ENCODE measurements at regions not wholly inside any gene's neighbourhood (a gene's known extent, or its start where the extent isn't known, plus 50 kb on each side); places are given as distances from the start of the nearest gene placed in this dataset.

GRCh38 chr17:72185564-72185963 is 64.7 kb downstream of the SOX9 start:
- ATAC-seq (ENCODE audit: low read depth in 2 of 2), result no peak
- Histone ChIP-seq H3K27ac (ENCODE audit: insufficient read depth, low read length, poor library complexity, severe bottlenecking) (no peak overlapping the region), H3K4me3 (ENCODE audit: low read depth, low read length) (no peak overlapping the region), H3K36me3 (ENCODE audit: control insufficient read depth, insufficient read depth, low read length) (no peaks in the 10 kb centered on the region), H3K27me3 (ENCODE audit: control insufficient read depth, insufficient read depth, low read length) (no peaks in the 10 kb centered on the region), H3K9me3 (ENCODE audit: control insufficient read depth in 2 of 2, low read length in 2 of 2) (no peaks in the 10 kb centered on the region), H3K4me1 (ENCODE audit: control insufficient read depth, insufficient read depth, low read length, poor library complexity, severe bottlenecking) (no peaks in the 10 kb centered on the region)
- Mint-ChIP-seq H3K4me3 (no peak overlapping the region), H3K27me3 (no peaks in the 10 kb centered on the region), H3K9me3 (peaks cover 0 to 8% (median 4%) of the 10 kb centered on the region in 7 donors), H3K27ac (no peak overlapping the region), H3K4me1 (no peaks in the 10 kb centered on the region), H3K36me3 (no peaks in the 10 kb centered on the region)
- no peak for DNase-seq

DNA sequence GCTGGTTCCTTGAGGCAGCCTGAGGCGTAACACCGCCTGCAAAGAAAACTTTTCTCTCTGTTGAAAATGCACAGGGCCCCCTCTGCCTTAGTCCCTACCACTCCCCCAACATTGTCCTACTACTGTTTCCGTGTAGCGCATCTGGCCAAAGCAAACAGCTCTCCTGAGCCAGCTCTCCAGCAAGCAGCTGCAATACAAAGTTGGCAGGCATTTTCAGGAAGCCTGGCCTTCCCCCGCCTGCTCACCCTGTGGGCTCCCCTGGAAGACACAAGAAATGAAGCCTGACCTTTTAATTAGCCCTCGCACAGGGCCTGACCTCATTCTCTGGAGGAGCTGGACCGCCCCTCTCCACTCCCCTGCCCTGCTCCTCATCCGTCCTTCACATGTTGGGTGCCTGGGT is 66.7 kb downstream of the SOX9 start:
- Histone ChIP-seq H3K36me3 (ENCODE audit: control insufficient read depth, insufficient read depth, low read length) (no peaks in the 10 kb centered on the region), H3K4me1 (ENCODE audit: control insufficient read depth, insufficient read depth, low read length, poor library complexity, severe bottlenecking) (no peaks in the 10 kb centered on the region), H3K27me3 (ENCODE audit: control insufficient read depth, insufficient read depth, low read length) (no peaks in the 10 kb centered on the region), H3K27ac (ENCODE audit: insufficient read depth, low read length, poor library complexity, severe bottlenecking) (no peak overlapping the region), H3K9me3 (ENCODE audit: control insufficient read depth in 2 of 2, low read length in 2 of 2) (no peaks in the 10 kb centered on the region), H3K4me3 (ENCODE audit: low read depth, low read length) (no peak overlapping the region)
- Mint-ChIP-seq H3K9me3 (peaks cover 0 to 6% (median 3%) of the 10 kb centered on the region in 7 donors), H3K27ac (no peak overlapping the region), H3K4me1 (no peaks in the 10 kb centered on the region), H3K27me3 (no peaks in the 10 kb centered on the region), H3K36me3 (no peaks in the 10 kb centered on the region), H3K4me3 (no peak overlapping the region)
- DNase-seq, result no peak
- no peak for ATAC-seq (ENCODE audit: low read depth in 2 of 2)

DNA sequence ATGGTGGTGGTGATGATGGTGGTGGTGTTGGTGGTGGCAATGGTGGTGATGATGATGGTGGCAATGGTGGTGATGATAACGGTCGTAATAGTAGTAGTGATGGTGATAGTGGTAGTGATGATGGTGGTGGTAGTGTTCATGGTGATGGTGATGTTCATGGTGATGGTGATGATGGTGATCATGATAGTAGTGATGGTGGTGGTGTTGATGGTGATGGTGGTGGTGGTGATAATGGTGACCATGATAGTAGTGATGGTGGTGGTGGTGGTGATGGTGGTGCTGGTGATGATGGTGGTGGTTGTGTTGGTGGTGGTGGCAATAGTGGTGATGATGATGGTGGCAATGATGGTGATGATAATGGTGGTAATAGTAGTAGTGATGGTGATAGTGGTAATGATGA is 68.0 kb downstream of the SOX9 start:
- Histone ChIP-seq H3K9me3 (ENCODE audit: control insufficient read depth in 2 of 2, low read length in 2 of 2) (no peaks in the 10 kb centered on the region), H3K4me3 (ENCODE audit: low read depth, low read length) (no peak overlapping the region), H3K4me1 (ENCODE audit: control insufficient read depth, insufficient read depth, low read length, poor library complexity, severe bottlenecking) (no peaks in the 10 kb centered on the region), H3K27me3 (ENCODE audit: control insufficient read depth, insufficient read depth, low read length) (no peaks in the 10 kb centered on the region), H3K27ac (ENCODE audit: insufficient read depth, low read length, poor library complexity, severe bottlenecking) (no peak overlapping the region), H3K36me3 (ENCODE audit: control insufficient read depth, insufficient read depth, low read length) (no peaks in the 10 kb centered on the region)
- no peak overlapping the region for H3K4me3 Mint-ChIP-seq
- no peaks in the 10 kb centered on the region for H3K4me1 Mint-ChIP-seq
- no peak for ATAC-seq (ENCODE audit: low read depth in 2 of 2)
- no peaks in the 10 kb centered on the region for H3K36me3 Mint-ChIP-seq
- DNase-seq, result no peak
- H3K27me3 Mint-ChIP-seq, result no peaks in the 10 kb centered on the region
- peaks cover 0 to 6% (median 0%) of the 10 kb centered on the region in 7 donors for H3K9me3 Mint-ChIP-seq
- no peak overlapping the region for H3K27ac Mint-ChIP-seq

DNA sequence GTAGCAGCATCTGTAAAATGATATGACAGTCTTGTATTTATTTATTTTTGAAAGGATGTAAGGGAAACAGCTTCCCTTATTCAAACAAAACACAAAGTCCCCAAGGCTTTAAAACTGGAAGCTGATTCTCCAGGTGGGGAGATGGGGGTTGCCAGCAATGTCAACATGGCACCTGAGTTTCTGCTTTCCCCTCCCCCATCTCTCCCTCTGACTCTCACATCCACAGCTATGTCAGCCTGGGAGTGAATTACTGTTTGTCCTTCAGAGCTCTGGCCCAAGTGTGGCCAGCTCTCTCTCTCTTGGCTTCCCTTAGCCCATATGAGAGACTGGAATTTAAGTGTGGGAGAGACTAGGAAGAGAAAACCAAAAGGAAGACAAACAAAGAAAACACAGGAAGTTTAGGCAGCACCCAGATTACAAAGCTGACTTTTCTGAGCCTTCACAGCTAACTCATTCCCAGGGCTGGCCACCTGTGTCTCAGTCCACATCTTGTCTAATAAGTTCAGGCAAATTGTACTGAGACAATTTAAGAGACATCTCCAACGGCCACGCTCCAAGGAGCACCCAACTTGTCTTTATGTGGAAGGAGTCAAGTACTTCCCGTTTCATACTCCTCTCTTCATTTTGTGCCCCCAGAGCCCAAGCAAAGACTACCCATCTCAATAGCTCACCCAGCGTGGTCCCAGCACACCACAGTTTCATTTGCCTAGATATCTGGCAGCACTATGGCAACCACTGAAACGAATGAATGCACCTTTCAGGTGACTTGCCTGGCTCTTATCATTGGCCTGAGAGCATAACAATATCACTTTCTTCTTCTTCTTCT is 69.2 kb downstream of the SOX9 start:
- Mint-ChIP-seq H3K4me3 (no peak overlapping the region), H3K27me3 (no peaks in the 10 kb centered on the region), H3K4me1 (no peaks in the 10 kb centered on the region), H3K36me3 (no peaks in the 10 kb centered on the region), H3K27ac (no peak overlapping the region), H3K9me3 (peaks cover 0 to 4% (median 0%) of the 10 kb centered on the region in 7 donors)
- Histone ChIP-seq H3K27ac (ENCODE audit: insufficient read depth, low read length, poor library complexity, severe bottlenecking) (no peak overlapping the region), H3K4me1 (ENCODE audit: control insufficient read depth, insufficient read depth, low read length, poor library complexity, severe bottlenecking) (no peaks in the 10 kb centered on the region), H3K9me3 (ENCODE audit: control insufficient read depth in 2 of 2, low read length in 2 of 2) (no peaks in the 10 kb centered on the region), H3K4me3 (ENCODE audit: low read depth, low read length) (no peak overlapping the region), H3K36me3 (ENCODE audit: control insufficient read depth, insufficient read depth, low read length) (no peaks in the 10 kb centered on the region), H3K27me3 (ENCODE audit: control insufficient read depth, insufficient read depth, low read length) (no peaks in the 10 kb centered on the region)
- no peak for DNase-seq
- no peak for ATAC-seq (ENCODE audit: low read depth in 2 of 2)

DNA sequence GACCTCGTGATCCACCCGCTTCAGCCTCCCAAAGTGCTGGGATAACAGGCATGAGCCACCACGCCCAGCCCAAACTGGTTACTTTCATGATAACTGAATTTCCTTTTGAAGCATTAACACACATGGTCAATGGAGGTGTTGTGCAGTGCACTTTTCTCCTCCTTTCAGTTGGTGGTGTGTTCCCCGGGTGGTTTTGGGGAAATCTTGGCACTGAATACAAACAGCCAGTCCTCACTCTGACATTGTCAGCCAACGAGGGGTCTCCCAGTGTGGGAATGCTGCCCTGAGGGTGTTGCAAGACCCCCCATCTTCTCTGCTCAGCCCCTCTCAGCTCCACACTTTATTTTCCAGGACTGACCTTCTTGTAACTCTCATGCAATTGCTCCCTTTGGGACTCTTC is 70.5 kb downstream of the SOX9 start:
- Mint-ChIP-seq H3K27ac (no peak overlapping the region), H3K36me3 (no peaks in the 10 kb centered on the region), H3K27me3 (no peaks in the 10 kb centered on the region), H3K4me1 (no peaks in the 10 kb centered on the region), H3K4me3 (no peak overlapping the region), H3K9me3 (peaks cover 0 to 7% (median 0%) of the 10 kb centered on the region in 7 donors)
- ATAC-seq (ENCODE audit: low read depth in 2 of 2), result no peak
- Histone ChIP-seq H3K4me3 (ENCODE audit: low read depth, low read length) (no peak overlapping the region), H3K27me3 (ENCODE audit: control insufficient read depth, insufficient read depth, low read length) (no peaks in the 10 kb centered on the region), H3K9me3 (ENCODE audit: control insufficient read depth in 2 of 2, low read length in 2 of 2) (no peaks in the 10 kb centered on the region), H3K36me3 (ENCODE audit: control insufficient read depth, insufficient read depth, low read length) (no peaks in the 10 kb centered on the region), H3K4me1 (ENCODE audit: control insufficient read depth, insufficient read depth, low read length, poor library complexity, severe bottlenecking) (no peaks in the 10 kb centered on the region), H3K27ac (ENCODE audit: insufficient read depth, low read length, poor library complexity, severe bottlenecking) (no peak overlapping the region)
- no peak for DNase-seq

- peaks cover 0 to 10% (median 3%) of the 10 kb centered on the region in 7 donors for H3K9me3 Mint-ChIP-seq
- no peak for DNase-seq
Measured at GRCh38 chr17:72191921-72192799, 71.3 kb downstream of the SOX9 start.

DNA sequence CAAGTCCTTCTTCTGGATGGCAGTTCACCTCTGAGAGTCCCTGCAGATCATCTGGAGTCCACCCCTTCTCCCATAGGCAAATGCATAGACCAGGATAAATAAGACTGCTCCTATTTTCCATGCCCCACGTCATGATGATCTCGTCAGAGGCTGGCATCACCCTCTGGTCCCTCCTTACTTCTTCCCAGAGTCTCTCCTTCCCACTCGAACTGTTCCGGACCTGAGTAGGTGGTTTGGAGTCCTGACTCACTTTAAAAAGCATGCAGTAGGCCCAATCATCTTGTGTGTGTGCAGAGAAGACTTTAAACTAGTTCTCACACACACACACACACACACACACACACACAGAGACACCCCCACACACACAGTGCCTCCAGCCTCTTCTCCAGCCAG is 72.0 kb downstream of the SOX9 start:
- H3K27me3 Mint-ChIP-seq, result no peaks in the 10 kb centered on the region
- Histone ChIP-seq H3K27ac (ENCODE audit: insufficient read depth, low read length, poor library complexity, severe bottlenecking) (no peak overlapping the region), H3K9me3 (ENCODE audit: control insufficient read depth in 2 of 2, low read length in 2 of 2) (no peaks in the 10 kb centered on the region), H3K4me3 (ENCODE audit: low read depth, low read length) (no peak overlapping the region), H3K27me3 (ENCODE audit: control insufficient read depth, insufficient read depth, low read length) (no peaks in the 10 kb centered on the region), H3K4me1 (ENCODE audit: control insufficient read depth, insufficient read depth, low read length, poor library complexity, severe bottlenecking) (no peaks in the 10 kb centered on the region), H3K36me3 (ENCODE audit: control insufficient read depth, insufficient read depth, low read length) (no peaks in the 10 kb centered on the region)
- no peaks in the 10 kb centered on the region for H3K36me3 Mint-ChIP-seq
- peaks cover 0 to 9% (median 4%) of the 10 kb centered on the region in 7 donors for H3K9me3 Mint-ChIP-seq
- H3K4me1 Mint-ChIP-seq, result no peaks in the 10 kb centered on the region
- DNase-seq (no peak), ATAC-seq (ENCODE audit: low read depth in 2 of 2) (no peak)
- no peak overlapping the region for H3K27ac Mint-ChIP-seq
- no peak overlapping the region for H3K4me3 Mint-ChIP-seq

More at GRCh38 chr17:72191921-72192799, 71.3 kb downstream of the SOX9 start:
- Histone ChIP-seq H3K36me3 (ENCODE audit: control insufficient read depth, insufficient read depth, low read length) (no peaks in the 10 kb centered on the region), H3K4me3 (ENCODE audit: low read depth, low read length) (no peak overlapping the region), H3K9me3 (ENCODE audit: control insufficient read depth in 2 of 2, low read length in 2 of 2) (no peaks in the 10 kb centered on the region), H3K4me1 (ENCODE audit: control insufficient read depth, insufficient read depth, low read length, poor library complexity, severe bottlenecking) (no peaks in the 10 kb centered on the region), H3K27me3 (ENCODE audit: control insufficient read depth, insufficient read depth, low read length) (no peaks in the 10 kb centered on the region), H3K27ac (ENCODE audit: insufficient read depth, low read length, poor library complexity, severe bottlenecking) (no peak overlapping the region)
- H3K27ac Mint-ChIP-seq, result no peak overlapping the region
- H3K4me1 Mint-ChIP-seq, result no peaks in the 10 kb centered on the region
- H3K27me3 Mint-ChIP-seq, result no peaks in the 10 kb centered on the region
- H3K4me3 Mint-ChIP-seq, result no peak overlapping the region
- no peak for ATAC-seq (ENCODE audit: low read depth in 2 of 2)
- no peaks in the 10 kb centered on the region for H3K36me3 Mint-ChIP-seq

All from CD4-positive, CD25-positive, alpha-beta regulatory T cell (primary cell).